GM19328 (cell line): ENCODE measurements at regions not wholly inside any gene's neighbourhood (a gene's known extent, or its start where the extent isn't known, plus 50 kb on each side); places are given as distances from the start of the nearest gene placed in this dataset.
"Not testable (repeated sequence)": the region's sequence is repeated elsewhere in the genome, so short reads cannot be mapped to it uniquely, and the experiment has no call there.

Experiments
- ATAC-seq: cut with Tn5 transposase; IDR thresholded peaks from one replicate; pipeline ENCODE4 v1.9.1; 2021; ENCODE audit warnings: mild to moderate bottlenecking, moderate library complexity; ENCODE audit not compliant: unreplicated experiment

GRCh38 chr10:125605167-125605566 is 77.8 kb downstream of the TEX36 start:
- ATAC-seq, result no peak

- ATAC-seq, result no peak
Measured at GRCh38 chr10:125602825-125603224, 80.1 kb downstream of the TEX36 start.

- ATAC-seq, result no peak
Measured at GRCh38 chr10:125599194-125599593, 83.8 kb downstream of the TEX36 start.

GRCh38 chr10:125595911-125596310 is 87.1 kb downstream of the TEX36 start:
- no peak for ATAC-seq

- ATAC-seq, result no peak
Measured at GRCh38 chr10:125593644-125594043, 89.3 kb downstream of the TEX36 start.

- ATAC-seq, result no peak
Measured at GRCh38 chr10:125592897-125593296, 90.1 kb downstream of the TEX36 start.

- ATAC-seq, result no peak
Measured at GRCh38 chr10:125591886-125592285, 91.1 kb downstream of the TEX36 start.

- not testable (repeated sequence) for ATAC-seq
Measured at GRCh38 chr10:125588738-125589137, 94.2 kb downstream of the TEX36 start.

- ATAC-seq, result no peak
Measured at GRCh38 chr10:125584954-125585353, 98.0 kb downstream of the TEX36 start.

- ATAC-seq, result no peak
Measured at GRCh38 chr10:125578658-125579315, 104.2 kb downstream of the TEX36 start.

GRCh38 chr10:125575843-125576242 is 107.1 kb downstream of the TEX36 start:
- no peak for ATAC-seq

GRCh38 chr10:125568156-125568555 is 114.8 kb downstream of the TEX36 start:
- no peak for ATAC-seq

GRCh38 chr10:125567529-125567928 is 115.4 kb downstream of the TEX36 start:
- ATAC-seq, result no peak

- ATAC-seq, result no peak
Measured at GRCh38 chr10:125565046-125565445, 117.9 kb downstream of the TEX36 start.

GRCh38 chr10:125564570-125564969 is 118.4 kb downstream of the TEX36 start:
- no peak for ATAC-seq

- no peak for ATAC-seq
Measured at GRCh38 chr10:125562737-125563136, 120.2 kb downstream of the TEX36 start.

GRCh38 chr10:125560947-125561346 is 122.0 kb downstream of the TEX36 start:
- no peak for ATAC-seq

GRCh38 chr10:125559210-125559609 is 123.8 kb downstream of the TEX36 start:
- no peak for ATAC-seq

- no peak for ATAC-seq
Measured at GRCh38 chr10:125557801-125558505, 125.0 kb downstream of the TEX36 start.

- ATAC-seq, result no peak
Measured at GRCh38 chr10:125557311-125557710, 125.7 kb downstream of the TEX36 start.

GRCh38 chr10:125556882-125557281 is 126.1 kb downstream of the TEX36 start:
- no peak for ATAC-seq

GRCh38 chr10:125555743-125556142 is 127.2 kb downstream of the TEX36 start:
- ATAC-seq, result no peak

GRCh38 chr10:125555267-125555666 is 127.7 kb downstream of the TEX36 start:
- ATAC-seq, result no peak
